Neural cell (in vitro differentiated cells): ENCODE measurements at regions not wholly inside any gene's neighbourhood (a gene's known extent, or its start where the extent isn't known, plus 50 kb on each side); places are given as distances from the start of the nearest gene placed in this dataset.

Source experiments
- H2AFZ ChIP-seq: fragments of 200-600, 300-800 bp; sonication (generic), shearing (Covaris generic); 2 replicates; pipeline ENCODE4 v1.6.0; 2014; ENCODE audit warnings: low read depth, mild to moderate bottlenecking, antibody characterized with exemption, low read length, moderate library complexity
- H3F3A ChIP-seq: fragments of 200-600 bp; shearing (Covaris generic); 2 replicates; pipeline ENCODE4 v1.6.1; 2016; ENCODE audit warnings: mild to moderate bottlenecking, moderate library complexity, mixed read lengths, antibody characterized with exemption, low read length; ENCODE audit not compliant: insufficient read depth, poor library complexity, severe bottlenecking
- H3K27ac ChIP-seq: fragments of 200-600, 300-800 bp; sonication (generic), shearing (Covaris generic); 2 replicates; pipeline ENCODE4 v1.5.1; 2014; ENCODE audit warnings: mild to moderate bottlenecking, low read length, moderate library complexity
- H3K27me3 ChIP-seq: fragments of 300-800, 200-600 bp; sonication (generic), shearing (Covaris generic); 2 replicates; pipeline ENCODE4 v1.6.0; 2014; ENCODE audit warnings: mild to moderate bottlenecking, low read depth, low read length, moderate library complexity; ENCODE audit not compliant: insufficient read depth
- H3K36me3 ChIP-seq: fragments of 300-800, 200-600 bp; sonication (generic), shearing (Covaris generic); 2 replicates; pipeline ENCODE4 v1.5.1; 2014; ENCODE audit warnings: mild to moderate bottlenecking, antibody characterized with exemption, low read length, moderate library complexity; ENCODE audit not compliant: insufficient read depth
- H3K4me2 ChIP-seq: fragments of 300-800, 200-600 bp; sonication (generic), shearing (Covaris generic); 2 replicates; pipeline ENCODE4 v1.6.0; 2014; ENCODE audit warnings: mild to moderate bottlenecking, low read length
- H3K4me3 ChIP-seq: fragments of 300-800, 200-600 bp; sonication (generic), shearing (Covaris generic); 2 replicates; pipeline ENCODE4 v1.5.1; 2014; ENCODE audit warnings: mild to moderate bottlenecking, low read length, moderate library complexity
- H3K79me2 ChIP-seq: fragments of 200-600 bp; shearing (Covaris generic); replicated peaks from 2 replicates; pipeline ENCODE4 v1.6.0; 2014; ENCODE audit warnings: mild to moderate bottlenecking, low read length, moderate library complexity; ENCODE audit not compliant: insufficient read depth
- H3K9ac ChIP-seq: fragments of 300-800, 200-600 bp; sonication (generic), shearing (Covaris generic); 2 replicates; pipeline ENCODE4 v1.6.1; 2016; ENCODE audit warnings: mild to moderate bottlenecking, low read length, mixed read lengths
- H3K9me2 ChIP-seq: fragments of 200-600 bp; shearing (Covaris generic); 2 replicates; pipeline ENCODE4 v1.6.1; 2016; ENCODE audit warnings: mild to moderate bottlenecking, low read length, mixed read lengths; ENCODE audit not compliant: insufficient read depth
- H3K9me3 ChIP-seq: fragments of 200-600, 300-800 bp; sonication (generic), shearing (Covaris generic); 2 replicates; pipeline ENCODE4 v1.6.1; 2016; ENCODE audit warnings: mild to moderate bottlenecking, mixed run types, low read length, moderate library complexity, mixed read lengths
- H4K20me1 ChIP-seq: fragments of 200-600 bp; shearing (Covaris generic); 2 replicates; pipeline ENCODE4 v1.6.1; 2016; ENCODE audit warnings: mild to moderate bottlenecking, mixed run types; ENCODE audit not compliant: insufficient read depth
- CTCF ChIP-seq: fragments of 450-650 bp; IDR thresholded peaks from 2 replicates; pipeline ENCODE4 v1.5.1; 2014; ENCODE audit warnings: antibody characterized with exemption, mild to moderate bottlenecking, moderate library complexity; ENCODE audit not compliant: poor library complexity, severe bottlenecking
- EP300 ChIP-seq: fragments of 450-650 bp; conservative IDR thresholded peaks from 2 replicates; pipeline ENCODE4 v1.6.1; 2014; ENCODE audit warnings: antibody characterized with exemption, mild to moderate bottlenecking, moderate library complexity; ENCODE audit not compliant: poor library complexity, severe bottlenecking
- EZH2 ChIP-seq: fragments of 200-600, 300-800 bp; shearing (Covaris generic), sonication (generic); IDR thresholded peaks from 2 replicates; pipeline ENCODE4 v1.6.1; 2014; ENCODE audit warnings: antibody characterized with exemption, low read length, borderline replicate concordance, mild to moderate bottlenecking; ENCODE audit not compliant: insufficient read depth, poor library complexity, severe bottlenecking
- MXI1 ChIP-seq: fragments of 450-650 bp; conservative IDR thresholded peaks from 2 replicates; pipeline ENCODE4 v1.6.1; 2014; ENCODE audit warnings: antibody characterized with exemption, mild to moderate bottlenecking; ENCODE audit not compliant: poor library complexity, severe bottlenecking
- POLR2AphosphoS5 ChIP-seq: IDR thresholded peaks from 2 replicates; pipeline ENCODE4 v1.6.1; 2012
- RAD21 ChIP-seq: fragments of 450-650 bp; conservative IDR thresholded peaks from 2 replicates; pipeline ENCODE4 v1.6.1; 2014; ENCODE audit warnings: antibody characterized with exemption, mild to moderate bottlenecking, moderate library complexity
- REST ChIP-seq: IDR thresholded peaks from 2 replicates; pipeline ENCODE4 v1.6.1; 2012; ENCODE audit warnings: borderline replicate concordance
- SMC3 ChIP-seq: fragments of 450-650 bp; conservative IDR thresholded peaks from 2 replicates; pipeline ENCODE4 v1.6.1; 2014; ENCODE audit warnings: antibody characterized with exemption, mild to moderate bottlenecking, moderate library complexity; ENCODE audit not compliant: poor library complexity
- TAF1 ChIP-seq: IDR thresholded peaks from 2 replicates; pipeline ENCODE4 v1.6.1; 2012; ENCODE audit warnings: low read depth

- no peak overlapping the region for H3K4me2 ChIP-seq
- TF ChIP-seq CTCF (no peak), REST (no peak), MXI1 (no peak), POLR2AphosphoS5 (no peak), RAD21 (no peak), EP300 (no peak), SMC3 (no peak), TAF1 (no peak), EZH2 (no peak)
- H3K36me3 ChIP-seq = no peaks in the 10 kb centered on the region
Observed at GRCh38 chr13:25024175-25024574, 71.8 kb upstream of the PABPC3 start.

GRCh38 chr13:25032160-25032559 lies 63.8 kb upstream of the PABPC3 start:
- H3K79me2 ChIP-seq = no peaks in the 10 kb centered on the region

More at GRCh38 chr13:25024175-25024574, 71.8 kb upstream of the PABPC3 start:
- Histone ChIP-seq H3K27me3 (peaks cover 4% of the 10 kb centered on the region), H3K9me2 (no peaks in the 10 kb centered on the region), H3K9me3 (no peaks in the 10 kb centered on the region), H3K27ac (no peak overlapping the region), H3K9ac (no peak overlapping the region), H2AFZ (no peak overlapping the region), H3F3A (no peaks in the 10 kb centered on the region), H3K79me2 (no peaks in the 10 kb centered on the region), H3K4me3 (no peak overlapping the region), H4K20me1 (no peaks in the 10 kb centered on the region)

More at GRCh38 chr13:25032160-25032559, 63.8 kb upstream of the PABPC3 start:
- H3K9me3 ChIP-seq = no peaks in the 10 kb centered on the region
- no peak overlapping the region for H3K9ac ChIP-seq
- H4K20me1 ChIP-seq = no peaks in the 10 kb centered on the region
- no peak overlapping the region for H3K4me2 ChIP-seq
- H3K27ac ChIP-seq = no peak overlapping the region
- no peaks in the 10 kb centered on the region for H3K27me3 ChIP-seq
- H3K4me3 ChIP-seq = no peak overlapping the region
- no peak overlapping the region for H2AFZ ChIP-seq
- TF ChIP-seq POLR2AphosphoS5 = no peak
- no peak for TF ChIP-seq MXI1
- TF ChIP-seq REST = no peak
- TF ChIP-seq EP300 = no peak
- TF ChIP-seq RAD21 = no peak
- TF ChIP-seq CTCF = no peak
- no peak for TF ChIP-seq EZH2
- no peak for TF ChIP-seq TAF1
- no peak for TF ChIP-seq SMC3
- no peaks in the 10 kb centered on the region for H3F3A ChIP-seq
- no peaks in the 10 kb centered on the region for H3K9me2 ChIP-seq
- no peaks in the 10 kb centered on the region for H3K36me3 ChIP-seq
